ENCODE measurements at regions not wholly inside any gene's neighbourhood (a gene's known extent, or its start where the extent isn't known, plus 50 kb on each side); places are given as distances from the start of the nearest gene placed in this dataset.
"Not testable (repeated sequence)": the region's sequence is repeated elsewhere in the genome, so short reads cannot be mapped to it uniquely, and the experiment has no call there.

- no peak for TF ChIP-seq CTCF (IDR thresholded peaks at IDR 0.05; ENCODE audit: borderline replicate concordance, control extremely low read depth, extremely low read depth, insufficient read depth, missing control alignments)
- no peak for DNase-seq (ENCODE audit: low spot score)
- in situ Hi-C loops (cut with MboI; ENCODE audit: low sequenced_read_pairs, unreplicated experiment): no loop called here
Measured at GRCh38 chr10:65100146-65100545, 1578.9 kb downstream of the REEP3 start.

GRCh38 chr10:65100881-65101280 lies 1579.7 kb downstream of the REEP3 start:
- DNase-seq (ENCODE audit: low spot score); in situ Hi-C loops (cut with MboI; ENCODE audit: low sequenced_read_pairs, unreplicated experiment): not testable (repeated sequence)

GRCh38 chr10:65110009-65110408 lies 1588.8 kb downstream of the REEP3 start:
- no peak for TF ChIP-seq CTCF (IDR thresholded peaks at IDR 0.05; ENCODE audit: borderline replicate concordance, control extremely low read depth, extremely low read depth, insufficient read depth, missing control alignments)
- no peak for DNase-seq (ENCODE audit: low spot score)
- in situ Hi-C loops (cut with MboI; ENCODE audit: low sequenced_read_pairs, unreplicated experiment): no loop called here

GRCh38 chr10:65111059-65111458 lies 1589.9 kb downstream of the REEP3 start:
- DNase-seq (ENCODE audit: low spot score); in situ Hi-C loops (cut with MboI; ENCODE audit: low sequenced_read_pairs, unreplicated experiment): not testable (repeated sequence)

GRCh38 chr10:65112573-65112972 lies 1591.4 kb downstream of the REEP3 start:
- TF ChIP-seq CTCF (IDR thresholded peaks at IDR 0.05; ENCODE audit: borderline replicate concordance, control extremely low read depth, extremely low read depth, insufficient read depth, missing control alignments): no peak
- no peak for DNase-seq (ENCODE audit: low spot score)
- in situ Hi-C loops (cut with MboI; ENCODE audit: low sequenced_read_pairs, unreplicated experiment): no loop called here

- in situ Hi-C loops (cut with MboI; ENCODE audit: low sequenced_read_pairs, unreplicated experiment): no loop called here
- DNase-seq (ENCODE audit: low spot score): no peak
Measured at GRCh38 chr10:65123120-65123519, 1601.9 kb downstream of the REEP3 start.

GRCh38 chr10:65125212-65125611 lies 1604.0 kb downstream of the REEP3 start:
- in situ Hi-C loops (cut with MboI; ENCODE audit: low sequenced_read_pairs, unreplicated experiment): no loop called here
- DNase-seq (ENCODE audit: low spot score): no peak
- no peak for TF ChIP-seq CTCF (IDR thresholded peaks at IDR 0.05; ENCODE audit: borderline replicate concordance, control extremely low read depth, extremely low read depth, insufficient read depth, missing control alignments)

More at GRCh38 chr10:65123120-65123519, 1601.9 kb downstream of the REEP3 start:
- no peak for TF ChIP-seq CTCF (IDR thresholded peaks at IDR 0.05; ENCODE audit: borderline replicate concordance, control extremely low read depth, extremely low read depth, insufficient read depth, missing control alignments)

- no peak for TF ChIP-seq CTCF (IDR thresholded peaks at IDR 0.05; ENCODE audit: borderline replicate concordance, control extremely low read depth, extremely low read depth, insufficient read depth, missing control alignments)
- in situ Hi-C loops (cut with MboI; ENCODE audit: low sequenced_read_pairs, unreplicated experiment): no loop called here
- no peak for DNase-seq (ENCODE audit: low spot score)
Measured at GRCh38 chr10:65126288-65126687, 1605.1 kb downstream of the REEP3 start.

Data from GM13976 (cell line).